B cell (primary cell): ENCODE measurements at regions not wholly inside any gene's neighbourhood (a gene's known extent, or its start where the extent isn't known, plus 50 kb on each side); places are given as distances from the start of the nearest gene placed in this dataset.

Experiments
- ATAC-seq: fragments of 200-7000 bp; cut with Tn5 transposase; one replicate; pipeline ENCODE4 v1.10.0; 2021; ENCODE audit warnings: low read depth, mild to moderate bottlenecking, moderate number of reproducible peaks, moderate library complexity
- CTCF ChIA-PET: fragments of 350-600 bp; sonication (Branson Sonifier 250); formaldehyde crosslinking; loops from one replicate; lab custom pipeline; 2021; ENCODE audit warnings: antibody characterized with exemption, inconsistent platforms; lab: Charles Lee
- POLR2A ChIA-PET: fragments of 350-600 bp; sonication (Branson Sonifier 250); formaldehyde crosslinking; loops from one replicate; lab custom pipeline; 2021; ENCODE audit warnings: antibody characterized with exemption; lab: Charles Lee
- DNase-seq: peaks from one replicate; pipeline ENCODE4 v3.0.0; 2013
- H2AFZ ChIP-seq: 2 replicates; pipeline ENCODE4 v1.6.1; 2012; ENCODE audit warnings: mild to moderate bottlenecking, low read depth, low read length; ENCODE audit not compliant: insufficient read depth, poor library complexity, severe bottlenecking
- H3K27ac ChIP-seq, 2 donors: 1 replicate in 1 of 2; 2 replicates in 1 of 2; pipeline ENCODE4 v1.5.1; 2012 to 2013; ENCODE audit warnings: low read length in 2 of 2, mild to moderate bottlenecking in 2 of 2, moderate library complexity in 1 of 2
- H3K27me3 ChIP-seq, 4 experiments: fragments of 200-600 bp in 1 of 4; sonication (generic) in 1 of 4; replicated peaks in 1 of 4; 1 replicate in 2 of 4; 2 replicates in 2 of 4; pipeline versions ENCODE4 v1.6.1 to v1.7.0; 2013 to 2016; ENCODE audit warnings: low read length in 3 of 4, mild to moderate bottlenecking in 2 of 4, mixed read lengths in 1 of 4, moderate library complexity in 1 of 4; ENCODE audit not compliant: insufficient read depth in 4 of 4, control insufficient read depth in 3 of 4; ENCODE audit errors: control extremely low read depth in 1 of 4
- H3K36me3 ChIP-seq, 2 experiments: replicated peaks in 1 of 2; 1 replicate in 1 of 2; 2 replicates in 1 of 2; pipeline versions ENCODE4 v1.6.1 to v1.7.1; 2013; ENCODE audit warnings: low read length in 1 of 2; ENCODE audit not compliant: insufficient read depth in 2 of 2, control insufficient read depth in 1 of 2; ENCODE audit errors: control extremely low read depth in 1 of 2, extremely low read depth in 1 of 2
- H3K4me1 ChIP-seq, 2 donors: fragments of 200-600 bp in 1 of 2; sonication (generic) in 1 of 2; 1 replicate in 1 of 2; 2 replicates in 1 of 2; pipeline versions ENCODE4 v1.5.1 to v1.6.1; 2013 to 2017; ENCODE audit warnings: low read length in 2 of 2; ENCODE audit not compliant: control insufficient read depth in 2 of 2, insufficient read depth in 2 of 2
- H3K4me2 ChIP-seq: replicated peaks from 2 replicates; pipeline ENCODE3; 2012; ENCODE audit warnings: mild to moderate bottlenecking, low read depth, low read length; ENCODE audit not compliant: poor library complexity, severe bottlenecking
- H3K4me3 ChIP-seq, 5 experiments: fragments of 200-600 bp in 1 of 5; sonication (generic) in 1 of 5; 1 replicate in 3 of 5; 2 replicates in 2 of 5; pipeline versions ENCODE4 v1.5.1 to v1.7.0; 2011 to 2016; ENCODE audit warnings: low read length in 4 of 5, mild to moderate bottlenecking in 4 of 5, low read depth in 2 of 5, control low read depth in 1 of 5, moderate library complexity in 1 of 5; ENCODE audit not compliant: insufficient read depth in 1 of 5; ENCODE audit errors: control extremely low read depth in 1 of 5, extremely low read depth in 1 of 5
- H3K79me2 ChIP-seq: fragments of 200-600 bp; sonication (generic); one replicate; pipeline ENCODE4 v1.6.0; 2016; ENCODE audit warnings: low read length; ENCODE audit not compliant: control insufficient read depth, insufficient read depth
- H3K9ac ChIP-seq: fragments of 200-600 bp; sonication (generic); 2 replicates; pipeline ENCODE4 v1.6.1; 2017; ENCODE audit warnings: mild to moderate bottlenecking, low read length, moderate library complexity
- H3K9me3 ChIP-seq, 3 donors: one replicate each; pipeline versions ENCODE4 v1.6.1 to v1.7.1; 2013; ENCODE audit warnings: low read length in 2 of 3; ENCODE audit not compliant: control insufficient read depth in 2 of 3, insufficient read depth in 1 of 3; ENCODE audit errors: control extremely low read depth in 1 of 3
- H4K20me1 ChIP-seq: 2 replicates; pipeline ENCODE4 v1.6.0; 2012; ENCODE audit warnings: mild to moderate bottlenecking, low read length; ENCODE audit not compliant: insufficient read depth, control insufficient read depth, poor library complexity, severe bottlenecking
- H3K27ac Mint-ChIP-seq: one replicate; pipeline ENCODE4 v1.8.0; 2021; ENCODE audit warnings: mixed read lengths
- H3K27me3 Mint-ChIP-seq: one replicate; pipeline ENCODE4 v1.8.0; 2021; ENCODE audit warnings: mixed read lengths
- H3K4me1 Mint-ChIP-seq: one replicate; pipeline ENCODE4 v1.8.0; 2021; ENCODE audit warnings: mixed read lengths
- H3K4me3 Mint-ChIP-seq: one replicate; pipeline ENCODE4 v1.8.0; 2021; ENCODE audit warnings: mixed read lengths
- H3K9me3 Mint-ChIP-seq: one replicate; pipeline ENCODE4 v1.8.0; 2022; ENCODE audit warnings: mixed read lengths; ENCODE audit not compliant: insufficient read depth
- CTCF ChIP-seq: fragments of 200-600 bp; IDR thresholded peaks from one replicate; pipeline ENCODE4 v1.8.0; 2022; ENCODE audit warnings: antibody characterized with exemption, mild to moderate bottlenecking
- EZH2 ChIP-seq: IDR thresholded peaks from 2 replicates; pipeline ENCODE4 v1.6.1; 2012; ENCODE audit warnings: borderline replicate concordance, low read depth, mild to moderate bottlenecking, moderate library complexity, low read length; ENCODE audit not compliant: insufficient read depth, poor library complexity, severe bottlenecking
- WGBS: methylation state at CpG from one replicate; pipeline ENCODE4 v1.1.5; 2013; ENCODE audit warnings: missing lambda C conversion rate; ENCODE audit not compliant: insufficient coverage; 5-methylcytosine and 5-hydroxymethylcytosine counted together
- intact Hi-C: fragments of 100-400 bp; cut with micrococcal nuclease; formaldehyde crosslinking; loops from one replicate; pipeline ENCODE4 v1.10.0; 2022

GRCh38 chr10:89118091-89118490 is 89.0 kb downstream of the CH25H start:
- Histone ChIP-seq H3K79me2 (no peaks in the 10 kb centered on the region), H3K4me2 (no peak overlapping the region)
- CTCF ChIA-PET = no interaction called here

More at GRCh38 chr10:89118091-89118490, 89.0 kb downstream of the CH25H start:
- Histone ChIP-seq H3K36me3 (no peaks in the 10 kb centered on the region), H3K27me3 (no peaks in the 10 kb centered on the region), H3K4me1 (no peaks in the 10 kb centered on the region), H4K20me1 (no peaks in the 10 kb centered on the region), H3K9me3 (no peaks in the 10 kb centered on the region), H3K4me3 (no peak overlapping the region), H2AFZ (no peak overlapping the region), H3K27ac (no peak overlapping the region), H3K9ac (no peak overlapping the region)
- no peaks in the 10 kb centered on the region for H3K9me3 Mint-ChIP-seq
- whole genome bisulfite sequencing = no CpG with 5 or more reads among the region's 1 CpG
- TF ChIP-seq CTCF (no peak), EZH2 (no peak)
- peaks cover 6% of the 10 kb centered on the region for H3K4me1 Mint-ChIP-seq
- no peak overlapping the region for H3K27ac Mint-ChIP-seq
- ATAC-seq = no peak
- DNase-seq = no peak
- peaks cover 17% of the 10 kb centered on the region for H3K27me3 Mint-ChIP-seq
- H3K4me3 Mint-ChIP-seq = no peak overlapping the region
- POLR2A ChIA-PET = no interaction called here
- intact Hi-C loops = no loop called here
